ENCODE measurements at regions not wholly inside any gene's neighbourhood (a gene's known extent, or its start where the extent isn't known, plus 50 kb on each side); places are given as distances from the start of the nearest gene placed in this dataset.
A peak's percentile ranks its signal among the peaks of the same experiment; 100 is the strongest.

- TF ChIP-seq ZFX (IDR thresholded peaks at IDR 0.05): no peak
- TF ChIP-seq CTCF (conservative IDR thresholded peaks at IDR 0.05): no peak
- H3K27ac ChIP-seq: no peak overlapping the region
These were observed 53.0 kb downstream of the HELT start for GRCh38 chr4:185071236-185071811.

- H3K27ac ChIP-seq: no peak overlapping the region
- TF ChIP-seq CTCF (conservative IDR thresholded peaks at IDR 0.05) (no peak), ZFX (IDR thresholded peaks at IDR 0.05) (no peak)
These were observed 61.1 kb downstream of the HELT start for GRCh38 chr4:185079271-185079905.

GRCh38 chr4:185080545-185080944 lies 62.3 kb downstream of the HELT start:
- H3K27ac ChIP-seq: no peak overlapping the region
- TF ChIP-seq ZFX (IDR thresholded peaks at IDR 0.05): no peak
- no peak for TF ChIP-seq CTCF (conservative IDR thresholded peaks at IDR 0.05)

- TF ChIP-seq ZFX (IDR thresholded peaks at IDR 0.05) (no peak), CTCF (conservative IDR thresholded peaks at IDR 0.05) (no peak)
- no peak overlapping the region for H3K27ac ChIP-seq
These were observed 60.5 kb upstream of the SLC25A4 start for GRCh38 chr4:185082561-185082960.

- TF ChIP-seq ZFX (IDR thresholded peaks at IDR 0.05): no peak
- no peak for TF ChIP-seq CTCF (conservative IDR thresholded peaks at IDR 0.05)
- H3K27ac ChIP-seq: peak overlapping the region; percentile 13; the same call in 1 of the 2 replicates
These were observed 57.0 kb upstream of the SLC25A4 start for GRCh38 chr4:185086053-185086452.

- no peak for TF ChIP-seq CTCF (conservative IDR thresholded peaks at IDR 0.05)
- TF ChIP-seq ZFX (IDR thresholded peaks at IDR 0.05): no peak
- no peak overlapping the region for H3K27ac ChIP-seq
These were observed 54.2 kb upstream of the SLC25A4 start for GRCh38 chr4:185088899-185089298.

GRCh38 chr4:185090592-185090991 lies 52.5 kb upstream of the SLC25A4 start:
- no peak for TF ChIP-seq CTCF (conservative IDR thresholded peaks at IDR 0.05)
- no peak for TF ChIP-seq ZFX (IDR thresholded peaks at IDR 0.05)
- no peak overlapping the region for H3K27ac ChIP-seq
